22Rv1 (cell line): ENCODE measurements at regions not wholly inside any gene's neighbourhood (a gene's known extent, or its start where the extent isn't known, plus 50 kb on each side); places are given as distances from the start of the nearest gene placed in this dataset.

Source experiments
- H3K27ac ChIP-seq: fragments of 450-650 bp; 2 replicates; pipeline ENCODE4 v1.5.1; 2017
- CTCF ChIP-seq: fragments of 450-650 bp; IDR thresholded peaks from 2 replicates; pipeline ENCODE4 v1.5.1; 2017; ENCODE audit warnings: mild to moderate bottlenecking
- ZFX ChIP-seq: fragments of 450-650 bp; IDR thresholded peaks from 2 replicates; pipeline ENCODE4 v1.6.1; 2017; ENCODE audit warnings: antibody characterized with exemption, borderline replicate concordance

GRCh38 chr3:110816008-110816407 lies 255.6 kb upstream of the NECTIN3 start:
- no peak for TF ChIP-seq ZFX
- no peak for TF ChIP-seq CTCF
- no peak overlapping the region for H3K27ac ChIP-seq

- TF ChIP-seq CTCF (no peak), ZFX (no peak)
- no peak overlapping the region for H3K27ac ChIP-seq
Measured at GRCh38 chr3:110821586-110821985, 250.0 kb upstream of the NECTIN3 start.

- no peak for TF ChIP-seq CTCF
- no peak for TF ChIP-seq ZFX
- H3K27ac ChIP-seq: no peak overlapping the region
Measured at GRCh38 chr3:110822971-110823370, 248.6 kb upstream of the NECTIN3 start.

- TF ChIP-seq ZFX: no peak
- TF ChIP-seq CTCF: no peak
- no peak overlapping the region for H3K27ac ChIP-seq
Measured at GRCh38 chr3:110846971-110847370, 224.6 kb upstream of the NECTIN3 start.

- H3K27ac ChIP-seq: no peak overlapping the region
- no peak for TF ChIP-seq CTCF
- no peak for TF ChIP-seq ZFX
Measured at GRCh38 chr3:110849064-110849463, 222.6 kb upstream of the NECTIN3 start.

GRCh38 chr3:110851736-110852135 lies 219.9 kb upstream of the NECTIN3 start:
- H3K27ac ChIP-seq: no peak overlapping the region
- TF ChIP-seq CTCF (no peak), ZFX (no peak)

- TF ChIP-seq CTCF (no peak), ZFX (no peak)
- no peak overlapping the region for H3K27ac ChIP-seq
Measured at GRCh38 chr3:110855207-110855606, 216.4 kb upstream of the NECTIN3 start.
